K562 (cell line): ENCODE measurements at regions not wholly inside any gene's neighbourhood (a gene's known extent, or its start where the extent isn't known, plus 50 kb on each side); places are given as distances from the start of the nearest gene placed in this dataset.

ENCODE experiments used
- ATAC-seq: fragments of 200-7000 bp; cut with Tn5 transposase; 3 replicates; pipeline ENCODE4 v1.9.1; 2020; ENCODE audit warnings: moderate library complexity
- BruUV-seq: library from RNA; stranded (reverse); fragments of 400-500 nt; replicated peaks from 2 replicates; lab custom pipeline; 2021; lab: Mats Ljungman, UMichigan
- CTCF ChIA-PET: fragments of 300-600 bp; formaldehyde crosslinking; extraction: SDS; loops from one replicate; lab custom pipeline; 2021; ENCODE audit warnings: low intra/inter-chr PET ratio; lab: Yijun Ruan, JAX
- POLR2A ChIA-PET: fragments of 300-600, 350-650 bp; sonication (Branson Sonifier 250); formaldehyde crosslinking; extraction: SDS; loops from one replicate; lab custom pipeline; 2021; ENCODE audit warnings: antibody characterized with exemption, inconsistent platforms; lab: Yijun Ruan, JAX
- DNase-seq, 4 experiments: peaks; one replicate each; pipeline versions ENCODE4 v3.0.0 to v3.0.0-alpha.2; 2011 to 2018; ENCODE audit warnings: low spot score in 3 of 4, mixed read lengths in 3 of 4; ENCODE audit errors: extremely low read depth in 1 of 4
- FAIRE-seq: peaks from 2 replicates; lab custom pipeline; 2011; peaks lifted over from hg19 to GRCh38; lab: Jason Lieb, UNC
- H2AFZ ChIP-seq: 2 replicates; pipeline ENCODE4 v1.6.0; 2011; ENCODE audit warnings: low read depth, low read length, control low read depth, inconsistent platforms
- H3K27ac ChIP-seq: fragments of 200-600 bp; 3 replicates; pipeline ENCODE4 v1.8.0; 2011; ENCODE audit warnings: low read depth, mild to moderate bottlenecking, control low read depth, inconsistent platforms, low read length, moderate library complexity, mixed read lengths; ENCODE audit errors: extremely low read depth
- H3K27me3 ChIP-seq, 2 experiments: fragments of 300-600 bp in 1 of 2; 2 replicates in 1 of 2; 3 replicates in 1 of 2; pipeline versions ENCODE4 v1.6.0 to v1.8.0; 2011; ENCODE audit warnings: inconsistent platforms in 2 of 2, low read length in 2 of 2, mild to moderate bottlenecking in 1 of 2, mixed read lengths in 1 of 2, moderate library complexity in 1 of 2; ENCODE audit not compliant: control insufficient read depth in 2 of 2, insufficient read depth in 2 of 2
- H3K36me3 ChIP-seq: fragments of 300-600 bp; 3 replicates; pipeline ENCODE4 v1.8.0; 2011; ENCODE audit warnings: mild to moderate bottlenecking, low read length, inconsistent platforms; ENCODE audit not compliant: control insufficient read depth, insufficient read depth
- H3K4me1 ChIP-seq, 2 experiments: fragments of 200-600 bp in 1 of 2; replicated peaks in 1 of 2; 2 replicates in 1 of 2; 3 replicates in 1 of 2; pipeline versions ENCODE4 v1.5.1 to v1.8.0; 2011; ENCODE audit warnings: inconsistent platforms in 2 of 2, low read length in 2 of 2, mild to moderate bottlenecking in 1 of 2, mixed read lengths in 1 of 2, moderate library complexity in 1 of 2; ENCODE audit not compliant: control insufficient read depth in 2 of 2, insufficient read depth in 2 of 2
- H3K4me2 ChIP-seq: 2 replicates; pipeline ENCODE4 v1.6.1; 2011; ENCODE audit warnings: low read length, control low read depth, inconsistent platforms, mixed read lengths; ENCODE audit not compliant: insufficient read depth
- H3K4me3 ChIP-seq: fragments of 200-600 bp; sonication (generic), shearing (Covaris generic); 2 replicates; pipeline ENCODE4 v1.5.1; 2016; ENCODE audit warnings: control low read depth, inconsistent platforms
- H3K79me2 ChIP-seq: fragments of 200-600 bp; 3 replicates; pipeline ENCODE4 v1.8.0; 2011; ENCODE audit warnings: low read length, inconsistent platforms; ENCODE audit not compliant: control insufficient read depth, insufficient read depth
- H3K9ac ChIP-seq, 2 experiments: 2 replicates each; pipeline versions ENCODE4 v1.6.0 to v1.6.1; 2011; ENCODE audit warnings: low read depth in 2 of 2, low read length in 2 of 2, control low read depth in 1 of 2, inconsistent platforms in 1 of 2, mild to moderate bottlenecking in 1 of 2, mixed read lengths in 1 of 2; ENCODE audit not compliant: insufficient read depth in 1 of 2
- H3K9me1 ChIP-seq: one replicate; pipeline ENCODE4 v1.6.0; 2011; ENCODE audit warnings: inconsistent platforms, mild to moderate bottlenecking, low read length, moderate library complexity; ENCODE audit not compliant: control insufficient read depth, insufficient read depth
- H3K9me3 ChIP-seq: replicated peaks from 2 replicates; pipeline ENCODE4 v1.5.1; 2011; ENCODE audit warnings: low read depth, low read length, inconsistent platforms; ENCODE audit not compliant: control insufficient read depth, insufficient read depth
- H4K20me1 ChIP-seq: replicated peaks from 2 replicates; pipeline ENCODE4 v1.6.1; 2011; ENCODE audit warnings: low read length, inconsistent platforms, mixed read lengths; ENCODE audit not compliant: control insufficient read depth, insufficient read depth
- ARID3B ChIP-seq: fragments of 250-450 bp; sonication (Bioruptor Pico); IDR thresholded peaks from 2 replicates; pipeline ENCODE4 v1.4.0; 2020; ENCODE audit warnings: borderline replicate concordance
- HLTF ChIP-seq: fragments of 450-650 bp; IDR thresholded peaks from 2 replicates; pipeline ENCODE4 v1.6.1; 2016
- NBN ChIP-seq: fragments of 450-650 bp; IDR thresholded peaks from 2 replicates; pipeline ENCODE4 v1.6.1; 2016; ENCODE audit warnings: low read depth, mild to moderate bottlenecking
- NFRKB ChIP-seq: fragments of 450-650 bp; IDR thresholded peaks from 2 replicates; pipeline ENCODE4 v1.6.1; 2016; ENCODE audit warnings: low read depth
- NONO ChIP-seq, 2 experiments: fragments of 200-400 bp in 1 of 2; fragments of 450-650 bp in 1 of 2; formaldehyde crosslinking in 1 of 2; IDR thresholded peaks; 2 replicates each; pipeline ENCODE4 v1.6.1; 2017; ENCODE audit warnings: low read depth in 2 of 2, mild to moderate bottlenecking in 2 of 2, moderate library complexity in 2 of 2, low read length in 1 of 2
- PHF21A ChIP-seq: fragments of 450-650 bp; IDR thresholded peaks from 2 replicates; pipeline ENCODE4 v1.6.1; 2017; ENCODE audit warnings: low read depth, borderline replicate concordance
- REST ChIP-seq, 2 experiments: fragments of 450-650 bp; formaldehyde crosslinking in 1 of 2; IDR thresholded peaks; 2 replicates each; pipeline versions ENCODE4 v1.4.0 to v1.6.1; 2014 to 2020; ENCODE audit warnings: mild to moderate bottlenecking in 2 of 2, borderline replicate concordance in 1 of 2, low read depth in 1 of 2
- ZNF717 ChIP-seq: fragments of 250-450 bp; sonication (Bioruptor Pico); IDR thresholded peaks from 2 replicates; pipeline ENCODE4 v1.5.0; 2021
- WGBS: fragments of 100-300 bp; shearing (Covaris generic); methylation state at CpG from one replicate; pipeline ENCODE4 v1.1.6; 2016; ENCODE audit warnings: low coverage, mixed read lengths; ENCODE audit not compliant: insufficient coverage; ENCODE audit errors: missing lambda C conversion rate; 5-methylcytosine and 5-hydroxymethylcytosine counted together
- in situ Hi-C: fragments of 300-500 bp; cut with MboI; formaldehyde crosslinking; loops from 4 replicates; pipeline ENCODE4 v1.15.0; 2018; ENCODE audit warnings: inconsistent platforms, mixed read lengths
- intact Hi-C: fragments of 100-400 bp; cut with micrococcal nuclease; formaldehyde crosslinking; loops from 2 replicates; pipeline ENCODE4 v1.14.2; 2022

- H3K9me1 ChIP-seq: no peaks in the 10 kb centered on the region
- no peak overlapping the region for H3K9ac ChIP-seq
- TF ChIP-seq NFRKB: no peak
- TF ChIP-seq ZNF717 (CRISPR knock-in tag): no peak
- no peak overlapping the region for H3K4me2 ChIP-seq
- in situ Hi-C loops (no loop called here), intact Hi-C loops (no loop called here)
- 0% methylated on average over 2 of the region's 2 CpGs for WGBS
- no peak for FAIRE-seq
- no peaks in the 10 kb centered on the region for H3K36me3 ChIP-seq
- no TSS peak for BruUV-seq
- ChIA-PET CTCF (no interaction called here), POLR2A (no interaction called here)
- no peak for ATAC-seq
- no peak overlapping the region for H3K27ac ChIP-seq
- no peak overlapping the region for H2AFZ ChIP-seq
- H3K4me1 ChIP-seq: no peaks in the 10 kb centered on the region
- DNase-seq: no peak
- no peaks in the 10 kb centered on the region for H4K20me1 ChIP-seq
- H3K4me3 ChIP-seq: no peak overlapping the region
- no peaks in the 10 kb centered on the region for H3K27me3 ChIP-seq
- no peaks in the 10 kb centered on the region for H3K79me2 ChIP-seq
- H3K9me3 ChIP-seq: no peaks in the 10 kb centered on the region
Measured at GRCh38 chr10:88186335-88186734, 322.9 kb downstream of the PTEN start.

DNA sequence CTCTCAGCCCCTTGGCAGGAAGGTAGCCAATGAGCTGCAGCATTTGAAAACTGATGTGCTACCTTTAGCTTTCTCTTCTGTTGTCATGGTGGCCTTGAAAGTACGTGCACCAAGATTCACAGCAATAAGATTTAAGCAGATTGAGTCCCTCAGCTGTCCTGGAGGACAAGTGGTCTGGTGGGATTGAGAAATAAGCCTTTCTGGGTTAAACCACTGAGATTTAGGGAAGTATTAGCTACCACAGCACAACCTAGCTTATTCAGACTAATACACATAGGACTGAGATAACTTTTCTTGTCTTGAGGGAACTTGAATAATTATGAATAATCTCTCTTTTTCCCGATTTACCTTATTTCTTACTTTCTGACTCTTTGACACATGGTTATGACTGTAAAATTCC lies 324.0 kb downstream of the PTEN start:
- 0% methylated on average over 2 of the region's 2 CpGs for WGBS
- Histone ChIP-seq H3K4me1 (no peaks in the 10 kb centered on the region), H4K20me1 (no peaks in the 10 kb centered on the region), H3K27ac (no peak overlapping the region), H3K4me3 (no peak overlapping the region), H3K79me2 (no peaks in the 10 kb centered on the region), H3K36me3 (no peaks in the 10 kb centered on the region), H3K9ac (no peak overlapping the region), H3K9me1 (no peaks in the 10 kb centered on the region), H3K27me3 (no peaks in the 10 kb centered on the region), H3K9me3 (no peaks in the 10 kb centered on the region), H2AFZ (no peak overlapping the region), H3K4me2 (no peak overlapping the region)
- BruUV-seq: no TSS peak
- in situ Hi-C loops: no loop called here
- FAIRE-seq (no peak), ATAC-seq (no peak), DNase-seq (no peak)
- POLR2A ChIA-PET: no interaction called here
- CTCF ChIA-PET: no interaction called here
- intact Hi-C loops: no loop called here
- TF ChIP-seq REST (IDR thresholded peaks at IDR 0.05; ENCODE audit: borderline replicate concordance) (no peak), REST (CRISPR knock-in tag; IDR thresholded peaks at IDR 0.05; ENCODE audit: low read depth) (no peak), NBN (no peak), ARID3B (CRISPR knock-in tag) (no peak), NONO (IDR thresholded peaks at IDR 0.05; ENCODE audit: low read depth in 2 of 2, low read length in 1 of 2) (no peak), PHF21A (no peak), HLTF (no peak)
